ENCODE measurements at regions not wholly inside any gene's neighbourhood (a gene's known extent, or its start where the extent isn't known, plus 50 kb on each side); places are given as distances from the start of the nearest gene placed in this dataset.

- no peak for DNase-seq
Measured at GRCh38 chr3:81043009-81043408, 718.4 kb downstream of the GBE1 start.

DNA sequence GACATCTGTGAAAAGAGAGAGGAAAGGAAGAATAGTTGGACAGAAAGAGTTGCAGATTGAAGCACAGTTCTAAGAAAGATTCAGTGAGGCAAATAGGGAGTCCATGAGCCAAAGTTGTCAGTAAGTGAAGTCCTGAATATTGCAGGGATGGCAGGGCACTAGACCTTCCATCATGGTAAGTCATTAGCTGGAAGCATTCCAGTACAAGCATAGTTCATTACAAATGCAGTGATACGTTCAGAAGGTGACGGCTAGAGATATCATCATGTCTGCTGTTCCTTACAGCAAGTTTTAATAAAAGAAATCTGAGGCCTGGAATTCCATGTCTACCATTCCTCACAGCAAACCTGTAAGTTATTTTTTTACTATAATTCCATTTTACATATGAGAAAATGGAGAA, 720.1 kb downstream of the GBE1 start:
- DNase-seq: no peak

- DNase-seq: no peak
Measured at GRCh38 chr3:81040107-81040506, 721.3 kb downstream of the GBE1 start.

DNA sequence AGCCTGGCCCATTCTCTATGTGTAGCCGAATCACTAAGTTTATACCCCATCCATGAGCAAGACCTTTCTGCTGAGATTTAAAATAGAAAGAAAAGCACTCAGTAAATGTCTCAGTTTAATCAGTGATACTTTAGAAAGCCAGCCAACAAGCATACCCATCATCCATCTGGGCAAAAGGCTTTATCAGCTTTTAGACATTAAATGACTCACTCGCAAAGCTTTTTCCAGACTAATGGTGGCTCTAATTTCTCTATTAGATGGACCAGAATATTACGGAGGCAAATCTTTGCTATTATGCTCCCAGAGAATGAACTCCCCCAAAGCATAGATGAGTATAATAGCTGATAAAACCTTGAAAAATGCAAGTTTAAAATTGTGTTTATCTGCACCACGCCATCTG, 727.8 kb downstream of the GBE1 start:
- no peak for DNase-seq

GRCh38 chr3:81033185-81033584, 728.3 kb downstream of the GBE1 start:
- no peak for DNase-seq

DNA sequence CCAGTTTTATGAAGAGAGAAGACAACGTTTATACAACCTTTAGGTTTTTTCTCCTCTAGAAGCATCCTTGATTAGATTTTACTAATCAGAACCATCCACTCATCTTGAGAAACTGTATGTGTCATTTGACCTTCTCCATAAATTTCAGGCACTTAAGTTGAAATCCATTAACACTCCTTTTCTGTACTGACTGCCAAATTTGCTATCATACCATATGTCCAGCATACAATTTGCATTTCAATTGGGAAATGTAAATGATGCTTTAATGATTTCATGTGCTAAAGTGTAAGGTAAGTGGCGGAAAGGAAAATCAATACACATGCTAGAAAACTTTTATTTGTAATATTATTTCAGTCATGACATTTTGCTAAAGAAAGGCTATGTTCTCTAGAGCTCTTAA, 731.6 kb downstream of the GBE1 start:
- DNase-seq: no peak

- DNase-seq: no peak
Measured at GRCh38 chr3:81027344-81027743, 734.1 kb downstream of the GBE1 start.

- DNase-seq: no peak
Measured at GRCh38 chr3:81024560-81024959, 736.9 kb downstream of the GBE1 start.

GRCh38 chr3:81022339-81022738, 739.1 kb downstream of the GBE1 start:
- DNase-seq: no peak

- no peak for DNase-seq
Measured at GRCh38 chr3:81013360-81013759, 748.1 kb downstream of the GBE1 start.

- no peak for DNase-seq
Measured at GRCh38 chr3:81005992-81006391, 755.5 kb downstream of the GBE1 start.

GRCh38 chr3:81003817-81004216, 757.6 kb downstream of the GBE1 start:
- no peak for DNase-seq

- no peak for DNase-seq
Measured at GRCh38 chr3:81003008-81003645, 758.3 kb downstream of the GBE1 start.

- no peak for DNase-seq
Measured at GRCh38 chr3:80999481-80999880, 762.0 kb downstream of the GBE1 start.

GRCh38 chr3:80998022-80998421, 763.4 kb downstream of the GBE1 start:
- no peak for DNase-seq

- no peak for DNase-seq
Measured at GRCh38 chr3:80997622-80998021, 763.8 kb downstream of the GBE1 start.

DNA sequence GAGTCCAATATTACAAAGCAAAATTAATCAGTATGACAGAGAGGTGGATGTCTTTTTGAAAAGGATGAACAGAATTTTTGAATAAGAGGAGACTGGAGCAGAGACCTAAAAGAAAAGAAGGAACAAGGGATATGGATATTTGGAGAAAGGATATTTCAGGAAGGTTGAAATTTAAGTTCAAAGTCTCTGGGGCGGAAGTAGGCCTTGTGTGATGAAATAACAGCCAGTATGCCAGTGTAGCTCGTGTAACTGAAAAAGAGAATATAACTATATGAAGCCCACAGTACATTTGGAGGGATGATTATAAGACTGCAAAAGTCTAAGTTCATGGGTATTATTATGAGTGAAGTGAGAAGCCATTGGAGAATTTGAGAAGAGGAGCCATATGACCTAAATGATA, 766.7 kb downstream of the GBE1 start:
- no peak for DNase-seq

- DNase-seq: no peak
Measured at GRCh38 chr3:80994085-80994665, 767.3 kb downstream of the GBE1 start.

GRCh38 chr3:80993241-80993945, 768.1 kb downstream of the GBE1 start:
- no peak for DNase-seq

GRCh38 chr3:80983753-80984152, 777.7 kb downstream of the GBE1 start:
- DNase-seq: no peak

GRCh38 chr3:80978216-80978969, 783.1 kb downstream of the GBE1 start:
- no peak for DNase-seq

DNA sequence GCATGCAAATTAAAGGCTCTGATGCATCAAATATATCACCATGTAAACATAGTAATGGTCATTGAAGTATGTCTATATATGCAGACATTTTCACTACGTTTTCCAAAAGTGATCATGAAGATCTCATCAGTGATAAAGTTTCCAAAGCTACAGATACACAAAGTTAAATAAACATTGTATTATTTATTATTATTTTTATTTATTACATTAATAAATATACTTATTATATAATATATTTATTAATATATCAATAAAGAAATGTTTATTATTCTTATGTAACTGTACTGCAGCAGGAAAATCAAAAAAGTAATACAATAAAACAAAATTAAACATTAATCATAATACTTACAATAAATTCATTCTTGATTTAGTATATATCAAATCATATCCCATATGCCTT, 791.2 kb downstream of the GBE1 start:
- no peak for DNase-seq

- no peak for DNase-seq
Measured at GRCh38 chr3:80929576-80929975, 831.9 kb downstream of the GBE1 start.

- no peak for DNase-seq
Measured at GRCh38 chr3:80914854-80915253, 846.6 kb downstream of the GBE1 start.

All from suppressor macrophage treated with lipopolysaccharide for 1 hour (primary cell).